HG02884 (cell line): ENCODE measurements at regions not wholly inside any gene's neighbourhood (a gene's known extent, or its start where the extent isn't known, plus 50 kb on each side); places are given as distances from the start of the nearest gene placed in this dataset.

Experiments
- ATAC-seq: cut with Tn5 transposase; IDR thresholded peaks from one replicate; pipeline ENCODE4 v1.9.1; 2021; ENCODE audit warnings: mild to moderate bottlenecking, moderate library complexity; ENCODE audit not compliant: unreplicated experiment

DNA sequence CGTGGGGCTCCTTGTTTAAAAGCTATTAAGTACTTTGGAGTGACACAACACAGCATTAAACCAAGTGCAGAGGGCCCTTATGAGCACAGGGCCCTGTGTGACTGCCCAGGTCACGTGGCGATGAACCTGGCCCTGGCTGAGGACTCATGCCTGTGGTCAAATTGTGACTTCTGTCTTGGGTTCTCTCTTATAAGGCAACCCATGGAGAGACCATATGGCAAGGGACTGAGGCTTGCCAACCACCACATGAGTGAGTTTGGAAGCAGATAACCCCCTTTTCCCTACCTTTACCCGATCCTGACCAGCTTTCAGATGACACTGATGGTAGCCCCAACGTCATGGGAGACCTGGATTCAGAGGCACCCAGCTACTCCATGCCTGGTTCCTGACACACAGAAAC is 140.5 kb downstream of the ZBTB18 start:
- no peak for ATAC-seq

DNA sequence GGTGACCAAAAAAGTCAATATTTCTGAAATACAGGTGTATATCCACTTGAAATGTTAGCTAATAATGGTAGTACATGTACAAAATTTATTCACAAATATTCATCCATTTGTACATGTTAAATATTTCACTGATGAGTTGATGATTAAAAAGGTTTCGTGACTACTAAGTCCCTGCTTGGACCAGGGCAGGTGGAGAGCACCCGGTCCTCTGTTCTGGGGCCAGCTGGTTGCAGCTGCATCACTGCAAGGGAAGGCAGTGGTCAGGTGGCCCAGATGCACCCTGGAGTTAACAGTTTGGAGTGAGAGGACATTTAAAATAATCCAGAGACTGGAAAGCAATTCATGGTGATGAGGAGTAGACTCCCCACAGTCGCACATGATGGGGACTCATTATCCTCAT is 141.2 kb downstream of the ZBTB18 start:
- no peak for ATAC-seq

DNA sequence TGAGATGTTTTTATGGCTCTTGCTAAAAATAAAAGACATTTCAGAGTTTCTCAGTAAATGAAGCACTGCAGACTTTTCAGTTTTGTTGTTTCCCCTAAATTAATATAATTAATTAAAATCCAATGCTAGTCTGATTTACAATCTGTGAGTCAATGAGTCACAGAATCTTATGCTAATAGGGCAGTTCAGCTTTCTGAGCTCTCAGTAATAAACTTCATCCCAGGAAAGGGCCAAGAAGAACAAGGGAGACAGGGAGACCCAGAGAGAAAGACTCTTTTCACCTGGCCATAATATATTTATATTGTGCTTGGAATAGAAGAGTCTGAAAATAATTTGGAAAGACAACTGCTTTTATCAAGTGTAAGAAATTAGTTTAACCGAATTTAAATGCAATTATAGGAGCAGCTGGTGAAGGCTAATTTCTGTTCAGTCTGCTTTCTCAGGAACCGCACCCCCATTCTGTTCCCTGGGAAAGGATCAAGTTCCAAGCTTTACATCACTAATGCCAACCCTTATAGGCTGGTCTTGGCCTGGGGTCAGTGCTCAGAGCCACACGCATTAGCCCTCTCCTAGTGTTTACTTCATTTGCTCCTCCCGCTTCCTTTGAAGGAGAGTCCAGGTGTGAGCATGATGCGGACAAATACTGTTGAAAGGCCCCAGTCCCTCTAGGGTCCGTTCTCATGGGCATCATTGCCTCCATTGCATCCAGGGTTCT is 145.6 kb downstream of the ZBTB18 start:
- ATAC-seq: no peak

DNA sequence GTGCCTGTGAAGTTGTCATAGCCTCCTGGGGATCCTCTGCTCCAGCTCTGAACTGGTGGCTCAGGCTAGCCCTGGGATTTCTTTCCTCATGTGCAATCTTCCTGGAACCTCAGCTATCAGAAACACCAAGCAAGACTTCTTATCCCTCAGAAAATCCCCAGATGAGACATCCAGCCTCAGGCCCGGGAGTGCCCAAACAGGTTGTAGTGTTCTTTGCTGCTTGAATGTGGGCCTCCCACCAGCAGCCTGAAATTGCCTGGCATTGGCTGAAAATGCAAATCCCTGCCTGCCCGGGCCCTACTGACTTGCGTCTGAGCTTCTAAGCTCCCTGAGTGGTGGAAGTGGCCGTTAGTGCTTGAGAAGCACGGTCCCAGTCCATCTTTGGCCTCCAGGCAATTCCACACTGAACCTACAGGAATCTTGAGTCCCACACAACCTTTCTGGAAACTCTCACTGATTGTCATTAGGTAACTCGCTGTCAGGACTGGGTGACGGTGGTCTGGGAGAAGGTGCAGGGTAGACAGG is 146.8 kb downstream of the ZBTB18 start:
- ATAC-seq: no peak

DNA sequence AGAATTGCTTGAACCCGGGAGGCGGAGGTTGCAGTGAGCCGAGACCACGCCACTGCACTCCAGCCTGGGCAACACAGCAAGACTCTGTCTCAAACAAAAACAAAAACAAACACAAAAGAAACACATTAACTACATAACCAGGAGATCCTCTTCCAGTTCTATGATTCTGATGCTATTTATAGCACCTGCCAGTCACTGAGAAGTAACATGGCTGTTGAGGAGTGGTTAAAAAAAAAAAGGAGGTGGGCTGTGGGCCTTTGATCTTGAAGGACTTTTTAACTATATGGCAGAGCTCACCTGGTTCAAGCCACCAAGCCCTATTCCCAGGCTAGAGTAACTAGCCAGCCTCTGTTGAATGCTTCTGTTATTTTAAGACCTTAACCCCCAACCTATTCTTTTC is 148.8 kb downstream of the ZBTB18 start:
- no peak for ATAC-seq

DNA sequence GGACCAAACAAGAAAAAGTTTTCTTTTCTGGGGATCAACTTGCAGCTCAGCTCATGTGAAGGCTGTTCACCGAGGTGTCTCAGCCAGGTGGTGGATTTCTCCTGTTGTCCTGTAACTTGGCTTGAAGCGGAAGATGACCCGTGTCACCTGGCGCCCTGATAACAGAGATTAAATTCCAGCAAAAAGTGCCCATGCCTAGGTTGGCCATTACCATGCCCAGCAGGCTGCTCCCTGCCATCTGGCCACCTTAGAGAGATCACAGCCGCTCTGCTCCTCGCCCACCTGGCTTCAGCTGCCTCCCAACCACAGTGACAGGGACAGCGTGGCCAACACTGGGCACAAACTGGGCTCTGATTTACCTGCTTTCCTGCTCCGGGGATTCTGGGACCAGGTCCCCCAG is 149.5 kb downstream of the ZBTB18 start:
- no peak for ATAC-seq

DNA sequence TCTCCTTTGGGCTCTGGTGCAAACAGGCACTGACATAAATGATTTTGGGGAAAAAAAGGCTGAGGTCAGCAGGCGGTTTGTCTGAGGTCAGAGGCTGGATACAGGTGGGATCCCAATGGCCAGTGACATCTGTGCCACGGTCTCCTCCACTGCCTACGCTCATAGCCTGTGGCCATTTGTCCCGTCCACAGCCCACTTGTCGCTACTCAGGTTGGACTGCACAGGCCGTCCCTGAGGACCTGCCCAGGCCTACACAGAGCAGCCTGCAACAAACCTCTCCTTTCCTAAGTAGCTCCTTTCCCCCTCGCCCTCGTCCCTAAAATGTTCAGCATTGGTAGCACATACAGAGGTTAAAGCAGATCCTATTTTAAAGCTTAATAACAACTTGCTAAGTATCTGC is 150.7 kb downstream of the ZBTB18 start:
- no peak for ATAC-seq

DNA sequence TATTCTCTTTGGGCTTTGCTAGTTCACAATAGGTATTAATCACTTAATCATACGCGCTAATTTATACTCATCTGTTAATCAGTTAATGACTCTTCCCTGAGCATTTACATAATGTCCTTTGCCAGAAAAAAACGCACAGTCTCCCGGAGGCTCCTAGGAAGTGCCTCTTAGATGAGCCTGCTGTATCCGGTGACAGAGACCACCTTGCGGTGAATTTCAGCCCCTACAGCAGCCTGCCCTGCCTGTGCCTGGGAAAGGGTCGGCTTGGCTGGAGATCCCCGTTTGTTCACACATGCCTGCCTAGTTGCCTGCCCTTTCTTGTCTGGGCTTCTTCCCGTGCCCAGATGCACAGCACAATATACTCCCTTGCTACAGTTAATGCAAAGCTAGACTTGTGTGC is 152.9 kb downstream of the ZBTB18 start:
- no peak for ATAC-seq

DNA sequence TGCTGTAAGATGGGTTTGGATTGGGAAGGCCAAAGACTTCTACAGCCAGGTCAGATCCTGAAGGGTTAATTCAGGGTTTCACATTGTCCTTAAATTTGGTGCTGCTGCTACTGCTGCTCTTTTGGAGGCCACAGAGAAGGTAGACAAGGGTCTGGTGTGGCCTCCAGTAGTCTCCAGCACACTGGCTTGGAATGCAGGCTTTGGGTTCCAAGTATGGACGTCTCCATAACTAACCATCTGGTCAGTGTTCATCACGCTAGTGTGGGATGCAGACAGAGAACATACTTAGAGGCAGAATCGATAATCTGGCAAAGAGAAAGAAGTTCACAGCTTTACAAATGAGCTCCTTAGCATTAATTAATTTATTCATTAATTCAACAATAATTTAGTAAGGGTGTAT is 154.1 kb downstream of the ZBTB18 start:
- no peak for ATAC-seq

DNA sequence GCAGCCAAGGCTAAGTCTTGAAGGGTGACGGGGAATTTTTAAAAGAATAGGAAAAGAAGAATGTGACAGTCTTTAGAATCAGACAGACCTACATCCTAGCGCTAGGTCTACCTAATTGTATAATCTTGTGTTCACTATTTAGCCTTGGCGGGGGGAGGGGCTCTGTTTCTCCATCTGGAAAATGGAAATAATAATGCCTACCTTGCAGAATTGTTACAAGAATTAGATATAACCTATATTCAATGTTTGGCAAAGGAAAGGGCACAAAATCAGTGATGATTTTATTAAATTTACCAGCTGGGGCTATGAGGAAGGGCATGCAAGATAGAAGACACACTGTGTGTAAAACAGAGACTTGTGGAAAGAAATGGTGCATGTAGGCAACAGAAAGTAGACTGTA is 154.8 kb downstream of the ZBTB18 start:
- ATAC-seq: no peak

DNA sequence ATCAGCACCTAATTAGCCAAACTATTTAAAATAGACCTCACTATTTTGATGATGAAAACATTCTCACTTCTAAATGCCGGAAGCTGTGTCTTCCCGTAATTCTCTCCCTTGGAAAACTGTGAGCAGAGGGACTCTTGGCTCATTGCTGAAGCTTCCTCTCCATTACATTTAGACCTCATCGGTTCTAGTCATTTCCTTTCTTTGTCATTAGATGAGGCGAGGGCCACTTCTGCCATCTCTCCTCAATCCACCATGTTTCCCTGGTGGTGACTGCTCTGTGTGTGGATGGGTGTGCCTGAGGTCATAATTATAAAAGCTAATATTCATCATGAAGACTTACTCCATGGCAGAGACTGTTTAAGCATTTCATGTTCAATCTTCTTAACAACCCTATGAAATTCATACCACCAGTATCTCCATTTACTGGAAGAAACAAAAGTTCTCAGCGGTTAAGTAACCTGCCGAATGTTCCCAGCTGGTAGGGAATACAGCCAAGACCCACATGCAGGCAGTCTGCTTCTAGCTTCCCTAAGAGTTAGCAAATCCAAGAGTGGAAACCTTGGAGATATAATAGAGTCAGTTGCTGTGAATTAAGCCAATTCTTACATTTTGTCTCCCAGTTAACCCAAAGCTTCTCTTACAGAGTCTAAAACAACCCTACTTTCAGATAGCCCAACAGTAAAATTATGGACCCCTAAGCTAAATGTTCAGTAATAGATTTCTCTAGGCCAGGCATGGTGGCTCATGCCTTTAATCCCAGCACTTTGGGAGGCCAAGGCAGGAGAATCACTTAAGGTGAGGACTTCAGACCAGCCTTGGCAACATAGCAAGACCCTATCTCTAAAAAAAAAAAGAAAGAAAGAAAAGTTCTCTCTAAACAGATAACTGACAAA is 156.2 kb downstream of the ZBTB18 start:
- ATAC-seq: no peak

DNA sequence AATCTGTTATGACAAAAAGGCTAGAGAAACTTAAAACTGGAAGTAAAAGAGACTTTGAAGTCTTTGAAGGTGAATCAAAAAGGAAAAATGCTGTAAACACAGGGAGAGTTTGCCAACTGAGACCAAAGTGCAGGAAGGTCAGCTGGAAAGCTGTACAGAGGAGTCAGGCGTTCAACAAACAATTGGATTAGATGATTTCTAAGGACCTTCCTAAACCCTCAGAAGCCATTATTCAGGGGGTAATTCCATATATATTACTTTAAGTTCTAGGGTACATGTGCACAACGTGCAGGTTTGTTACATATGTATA is 156.8 kb downstream of the ZBTB18 start:
- no peak for ATAC-seq

DNA sequence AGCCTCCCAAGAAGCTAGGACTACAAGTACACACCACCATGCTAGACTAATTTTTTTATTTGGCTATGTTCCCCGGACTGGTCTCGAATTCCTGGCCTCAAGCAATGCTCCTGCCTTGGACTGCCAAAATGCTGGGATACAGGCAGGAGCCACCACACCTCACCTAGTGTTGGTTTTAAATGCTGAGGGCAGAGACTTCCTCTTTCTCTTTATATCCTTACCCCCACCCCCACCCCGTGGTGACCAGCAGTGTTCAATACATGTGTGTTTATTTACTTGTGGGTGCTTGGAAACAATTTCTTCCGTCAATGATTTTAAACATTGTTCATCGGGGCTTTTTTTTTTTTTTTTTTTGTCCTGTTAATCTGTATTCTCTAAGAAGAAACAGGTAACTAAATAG is 158.9 kb downstream of the ZBTB18 start:
- no peak for ATAC-seq

DNA sequence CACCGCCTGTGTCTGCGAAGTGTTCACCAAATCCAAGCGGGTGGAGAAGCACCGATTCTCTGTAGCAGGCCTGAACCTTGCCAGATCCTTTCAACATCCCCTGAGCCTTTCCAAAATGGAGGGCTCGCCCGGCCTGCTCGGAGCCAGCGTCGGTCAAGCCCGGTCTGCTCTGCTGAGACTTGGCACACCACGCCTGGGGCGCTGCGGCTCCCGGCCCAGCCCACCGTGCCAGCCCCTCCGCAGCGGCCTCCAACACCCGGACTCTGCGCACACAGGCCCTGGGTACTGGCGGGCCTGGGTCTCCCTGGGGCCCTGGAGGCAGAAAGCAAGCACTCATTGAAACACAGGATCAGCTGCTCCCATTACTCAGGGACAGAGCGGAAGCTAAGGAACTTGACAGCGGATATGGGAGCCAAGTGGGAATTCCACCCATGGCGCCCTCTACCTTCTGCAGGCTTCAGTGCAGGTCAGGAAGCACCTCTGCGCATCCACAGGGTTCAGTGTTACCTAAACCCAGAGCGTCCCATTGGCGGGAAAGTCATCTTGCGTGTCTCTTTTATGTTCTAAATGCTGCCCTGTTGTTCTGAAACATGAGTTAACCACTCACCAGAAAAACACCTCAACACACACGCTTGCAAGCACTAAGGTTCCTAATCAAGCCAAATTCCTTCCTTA is 159.9 kb downstream of the ZBTB18 start:
- no peak for ATAC-seq

DNA sequence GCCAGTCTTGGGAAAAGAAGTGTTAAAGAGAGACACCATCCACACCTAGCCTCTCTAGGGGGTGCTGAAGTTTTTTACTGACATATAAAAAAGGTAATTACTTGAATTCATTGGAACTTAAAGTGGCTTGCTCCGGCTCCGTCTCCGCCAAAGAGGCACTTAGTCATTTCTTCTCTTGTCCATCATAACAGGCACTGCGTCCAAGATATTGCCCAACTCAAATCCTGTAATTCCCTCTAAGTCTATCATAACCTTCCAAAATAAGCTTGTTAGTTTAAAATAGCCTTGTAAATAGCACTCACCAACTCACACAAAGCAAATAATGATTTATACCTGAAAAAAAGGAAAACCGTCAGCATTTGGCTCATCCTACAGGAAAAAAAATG is 160.5 kb downstream of the ZBTB18 start:
- no peak for ATAC-seq

DNA sequence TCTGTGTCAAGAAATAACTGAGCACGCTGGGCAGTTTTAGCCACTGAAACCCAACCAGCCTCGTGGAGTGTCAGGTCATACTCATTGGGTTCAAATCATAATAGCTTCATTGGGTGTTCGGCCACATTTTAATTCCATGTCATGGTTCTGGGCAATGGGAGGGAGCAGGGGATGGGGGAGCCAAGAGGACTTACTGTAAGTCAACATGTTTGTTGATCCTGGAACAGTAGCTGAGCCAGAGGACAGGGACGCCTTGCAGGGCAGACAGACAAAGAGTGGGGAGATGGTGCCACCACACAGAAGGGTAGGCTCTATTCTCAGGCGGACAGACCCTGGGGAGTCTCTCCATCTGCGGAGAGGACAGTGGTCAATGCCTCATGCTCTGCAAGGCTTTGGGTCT is 161.1 kb downstream of the ZBTB18 start:
- no peak for ATAC-seq

DNA sequence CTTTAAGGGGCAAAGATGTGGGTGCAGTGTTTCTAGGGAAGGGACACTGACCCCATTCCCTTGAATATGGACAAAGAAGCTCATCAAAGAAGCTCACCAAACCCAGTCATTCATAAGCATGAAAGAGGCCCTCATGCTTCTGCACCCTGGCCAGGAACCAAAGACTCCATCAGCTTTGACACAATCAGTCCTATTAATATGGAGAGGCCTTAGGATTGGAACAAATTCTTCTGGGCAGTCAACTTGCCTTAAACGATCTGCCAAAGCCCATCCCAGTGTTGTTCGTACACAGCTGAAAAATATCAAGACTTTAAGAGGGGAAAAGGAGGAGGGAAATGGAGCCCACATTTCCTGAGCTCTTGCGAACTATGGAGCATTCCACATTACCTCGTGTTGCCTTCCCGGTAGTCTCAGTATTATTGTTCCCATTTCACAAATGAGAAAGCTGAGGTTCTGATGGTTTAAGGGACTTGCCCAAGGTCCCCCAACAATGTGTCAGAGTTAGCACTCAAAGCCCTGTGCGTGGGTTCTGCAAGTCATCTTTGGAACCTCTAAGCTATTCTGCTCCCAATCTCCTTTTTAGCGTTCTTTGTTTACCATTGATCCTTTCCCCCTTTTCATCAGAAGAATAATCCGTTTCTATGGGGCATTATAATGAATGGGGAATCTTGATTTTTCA is 161.9 kb downstream of the ZBTB18 start:
- ATAC-seq: no peak

DNA sequence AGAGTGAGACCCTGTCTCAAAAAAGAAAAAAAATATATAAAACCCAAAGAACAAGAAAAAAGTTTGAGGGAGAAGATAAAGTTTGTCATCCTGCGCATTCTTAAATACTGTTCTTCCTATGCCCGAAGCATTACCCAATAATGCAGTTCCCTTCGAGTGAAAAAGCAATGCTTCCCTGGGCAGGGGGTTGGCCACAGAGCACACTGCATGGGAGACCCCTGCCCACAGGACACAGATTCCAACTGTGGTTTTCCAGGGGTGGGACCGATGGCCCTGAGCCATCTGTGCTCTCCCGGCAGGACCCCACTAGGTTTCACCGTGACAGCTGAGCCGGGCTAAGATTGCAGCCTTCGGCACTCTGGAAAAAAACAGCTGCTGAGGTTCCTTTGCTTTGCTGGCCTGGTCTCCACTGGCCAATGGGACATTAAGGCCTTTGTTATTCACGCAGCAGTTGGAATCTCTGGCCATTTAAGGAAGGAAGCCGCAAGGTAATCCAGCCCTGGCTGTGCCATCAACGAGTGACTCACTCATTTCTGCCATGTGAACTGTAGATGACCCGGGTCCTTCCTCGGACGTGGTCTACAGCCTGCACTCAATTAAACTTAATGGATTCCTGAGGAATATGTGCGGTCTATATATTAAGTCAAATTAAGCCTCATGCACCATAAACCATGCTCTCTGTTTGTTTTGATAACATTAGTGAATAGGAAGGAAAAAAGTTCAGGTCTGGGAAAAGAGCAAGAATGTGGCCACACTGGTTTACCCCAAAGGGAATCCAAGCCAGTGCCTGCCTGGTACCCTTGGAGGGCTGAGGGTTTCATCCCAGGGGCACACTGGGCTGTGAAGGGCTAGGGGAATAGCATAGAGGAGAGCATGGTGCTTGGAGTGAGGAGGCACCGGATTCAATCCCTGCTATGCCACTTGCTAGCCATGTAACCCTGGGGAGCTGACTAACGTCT is 163.2 kb downstream of the ZBTB18 start:
- no peak for ATAC-seq

DNA sequence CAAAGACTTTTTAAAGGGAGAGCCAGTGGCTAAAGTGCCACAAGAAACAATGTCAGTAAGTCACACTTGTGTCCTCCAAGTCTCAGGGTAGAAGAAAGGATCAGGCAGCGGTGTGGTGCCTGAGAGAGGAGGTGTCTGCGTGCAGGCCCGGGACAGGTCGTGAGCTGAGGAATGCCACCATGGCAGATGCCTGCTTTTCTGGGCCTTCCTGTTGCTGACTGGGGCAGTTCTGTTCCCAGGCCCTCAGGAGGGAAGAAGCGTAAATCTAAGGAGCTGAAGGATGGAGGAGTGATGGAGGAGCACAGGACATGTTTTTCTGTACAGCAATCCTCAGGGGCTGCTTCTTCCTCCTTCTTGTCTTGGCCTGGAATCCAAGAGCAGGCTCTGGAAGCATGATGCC is 165.8 kb downstream of the ZBTB18 start:
- no peak for ATAC-seq

DNA sequence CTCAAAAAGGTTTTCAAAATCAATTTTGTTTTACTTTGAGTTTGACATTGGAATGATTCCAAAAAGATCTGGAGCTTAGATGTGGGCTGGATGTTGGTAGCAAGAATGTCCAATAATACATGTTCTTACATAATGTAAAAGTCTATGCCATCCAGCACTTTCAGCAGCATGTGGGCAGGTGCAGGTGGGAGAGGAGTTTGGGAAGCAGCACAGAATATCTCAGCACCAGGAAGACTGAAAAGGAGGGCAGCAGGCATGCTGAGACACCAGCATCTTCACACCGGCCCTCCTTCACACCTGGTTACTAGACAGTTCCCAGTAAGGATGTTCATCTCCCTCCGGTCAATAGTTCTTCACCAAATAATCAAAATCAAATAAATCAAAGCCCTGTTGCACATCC is 166.6 kb downstream of the ZBTB18 start:
- ATAC-seq: no peak
